SK-N-SH treated with all-trans-retinoic acid at 6 μM for 48 hours (cell line): ENCODE measurements at regions not wholly inside any gene's neighbourhood (a gene's known extent, or its start where the extent isn't known, plus 50 kb on each side); places are given as distances from the start of the nearest gene placed in this dataset.

Source experiments
- ATAC-seq: fragments of 200-7000 bp; cut with Tn5 transposase; 3 replicates; pipeline ENCODE4 v1.9.1; 2020; ENCODE audit warnings: mild to moderate bottlenecking, moderate library complexity
- ARNTL ChIP-seq: fragments of 450-650 bp; formaldehyde crosslinking; IDR thresholded peaks from 2 replicates; pipeline ENCODE4 v1.5.0; 2020; ENCODE audit warnings: low read depth, mild to moderate bottlenecking, moderate library complexity, borderline replicate concordance
- BACH2 ChIP-seq: fragments of 250-450 bp; sonication (Bioruptor Pico); IDR thresholded peaks from 2 replicates; pipeline ENCODE4 v1.9.0; 2021; ENCODE audit warnings: mild to moderate bottlenecking, borderline replicate concordance
- CSDC2 ChIP-seq: fragments of 250-450 bp; sonication (Bioruptor Pico); IDR thresholded peaks from 2 replicates; pipeline ENCODE4 v1.5.0; 2020; ENCODE audit warnings: mild to moderate bottlenecking, moderate library complexity
- CSRNP3 ChIP-seq: fragments of 250-450 bp; sonication (Bioruptor Pico); IDR thresholded peaks from 2 replicates; pipeline ENCODE4 v1.5.1; 2021; ENCODE audit warnings: mild to moderate bottlenecking, moderate library complexity
- ESRRG ChIP-seq: fragments of 250-450 bp; sonication (Bioruptor Pico); IDR thresholded peaks from 2 replicates; pipeline ENCODE4 v1.6.1; 2021; ENCODE audit warnings: mild to moderate bottlenecking
- GLIS3 ChIP-seq: fragments of 250-450 bp; sonication (Bioruptor Pico); IDR thresholded peaks from 2 replicates; pipeline ENCODE4 v1.5.0; 2020; ENCODE audit warnings: mild to moderate bottlenecking, moderate library complexity
- ISL1 ChIP-seq: fragments of 250-450 bp; sonication (Bioruptor Pico); IDR thresholded peaks from 2 replicates; pipeline ENCODE4 v2.1.2; 2022; ENCODE audit warnings: mild to moderate bottlenecking, moderate library complexity
- PATZ1 ChIP-seq: fragments of 250-450 bp; sonication (Bioruptor Pico); IDR thresholded peaks from 2 replicates; pipeline ENCODE4 v1.8.0; 2020; ENCODE audit warnings: mild to moderate bottlenecking, moderate library complexity, borderline replicate concordance
- POU6F1 ChIP-seq: fragments of 250-450 bp; sonication (Bioruptor Pico); IDR thresholded peaks from 2 replicates; pipeline ENCODE4 v1.8.0; 2021; ENCODE audit warnings: low read depth, mild to moderate bottlenecking, moderate library complexity, borderline replicate concordance
- PPARA ChIP-seq: fragments of 250-450 bp; sonication (Bioruptor Pico); IDR thresholded peaks from 2 replicates; pipeline ENCODE4 v1.5.0; 2020; ENCODE audit warnings: mild to moderate bottlenecking, borderline replicate concordance
- RARB ChIP-seq: fragments of 250-450 bp; sonication (Bioruptor Pico); IDR thresholded peaks from 2 replicates; pipeline ENCODE4 v1.8.0; 2021; ENCODE audit warnings: mild to moderate bottlenecking, moderate library complexity
- SNAI2 ChIP-seq: fragments of 250-450 bp; sonication (Bioruptor Pico); IDR thresholded peaks from 2 replicates; pipeline ENCODE4 v1.5.0; 2020; ENCODE audit warnings: mild to moderate bottlenecking, moderate library complexity
- TCF4 ChIP-seq: fragments of 250-450 bp; sonication (Bioruptor Pico); IDR thresholded peaks from 2 replicates; pipeline ENCODE4 v1.8.0; 2021; ENCODE audit warnings: mild to moderate bottlenecking, moderate library complexity, borderline replicate concordance
- TSHZ2 ChIP-seq: fragments of 250-450 bp; sonication (Bioruptor Pico); IDR thresholded peaks from 2 replicates; pipeline ENCODE4 v1.5.0; 2020; ENCODE audit warnings: mild to moderate bottlenecking, moderate library complexity
- ZC3H10 ChIP-seq: fragments of 250-450 bp; sonication (Bioruptor Pico); IDR thresholded peaks from 2 replicates; pipeline ENCODE4 v1.5.1; 2021; ENCODE audit warnings: mild to moderate bottlenecking, moderate library complexity
- ZFP3 ChIP-seq: fragments of 250-450 bp; sonication (Bioruptor Pico); IDR thresholded peaks from 2 replicates; pipeline ENCODE4 v1.5.0; 2020; ENCODE audit warnings: mild to moderate bottlenecking, moderate library complexity
- ZFP30 ChIP-seq: fragments of 450-650 bp; formaldehyde crosslinking; IDR thresholded peaks from 2 replicates; pipeline ENCODE4 v1.5.0; 2022; ENCODE audit warnings: mild to moderate bottlenecking, moderate library complexity
- ZNF565 ChIP-seq: fragments of 450-650 bp; formaldehyde crosslinking; conservative IDR thresholded peaks from 2 replicates; pipeline ENCODE4 v1.5.0; 2020; ENCODE audit warnings: low read depth, mild to moderate bottlenecking, moderate library complexity
- ZNF70 ChIP-seq: fragments of 450-650 bp; formaldehyde crosslinking; IDR thresholded peaks from 2 replicates; pipeline ENCODE4 v1.5.0; 2020; ENCODE audit warnings: mild to moderate bottlenecking, moderate library complexity
- ZNF8 ChIP-seq: fragments of 450-650 bp; formaldehyde crosslinking; IDR thresholded peaks from 2 replicates; pipeline ENCODE4 v1.5.0; 2020; ENCODE audit warnings: mild to moderate bottlenecking, moderate library complexity

GRCh38 chr16:85246973-85247372 lies 134.7 kb upstream of the CIBAR2 start:
- ATAC-seq = no peak
- no peak for TF ChIP-seq SNAI2
- TF ChIP-seq ISL1 = no peak
- no peak for TF ChIP-seq ZFP30 (CRISPR knock-in tag)
- TF ChIP-seq ZNF8 (CRISPR knock-in tag) = no peak
- TF ChIP-seq TCF4 (CRISPR knock-in tag) = no peak
- TF ChIP-seq PATZ1 (CRISPR knock-in tag) = no peak
- TF ChIP-seq TSHZ2 = no peak
- no peak for TF ChIP-seq GLIS3
- TF ChIP-seq POU6F1 (CRISPR knock-in tag) = no peak
- no peak for TF ChIP-seq CSDC2
- no peak for TF ChIP-seq ESRRG (CRISPR knock-in tag)
- no peak for TF ChIP-seq RARB
- no peak for TF ChIP-seq ZFP3 (CRISPR knock-in tag)
- no peak for TF ChIP-seq ZNF70 (CRISPR knock-in tag)
- TF ChIP-seq PPARA = no peak
- no peak for TF ChIP-seq ZC3H10 (CRISPR knock-in tag)
- TF ChIP-seq ZNF565 (CRISPR knock-in tag) = no peak
- no peak for TF ChIP-seq BACH2 (CRISPR knock-in tag)
- TF ChIP-seq ARNTL (CRISPR knock-in tag) = no peak
- TF ChIP-seq CSRNP3 (CRISPR knock-in tag) = no peak

GRCh38 chr16:85248342-85248741 lies 136.1 kb upstream of the CIBAR2 start:
- no peak for ATAC-seq
- TF ChIP-seq TSHZ2 = no peak
- no peak for TF ChIP-seq PATZ1 (CRISPR knock-in tag)
- no peak for TF ChIP-seq ZNF70 (CRISPR knock-in tag)
- no peak for TF ChIP-seq ZC3H10 (CRISPR knock-in tag)
